ENCODE measurements at regions not wholly inside any gene's neighbourhood (a gene's known extent, or its start where the extent isn't known, plus 50 kb on each side); places are given as distances from the start of the nearest gene placed in this dataset.
"Not testable (repeated sequence)": the region's sequence is repeated elsewhere in the genome, so short reads cannot be mapped to it uniquely, and the experiment has no call there.

DNA sequence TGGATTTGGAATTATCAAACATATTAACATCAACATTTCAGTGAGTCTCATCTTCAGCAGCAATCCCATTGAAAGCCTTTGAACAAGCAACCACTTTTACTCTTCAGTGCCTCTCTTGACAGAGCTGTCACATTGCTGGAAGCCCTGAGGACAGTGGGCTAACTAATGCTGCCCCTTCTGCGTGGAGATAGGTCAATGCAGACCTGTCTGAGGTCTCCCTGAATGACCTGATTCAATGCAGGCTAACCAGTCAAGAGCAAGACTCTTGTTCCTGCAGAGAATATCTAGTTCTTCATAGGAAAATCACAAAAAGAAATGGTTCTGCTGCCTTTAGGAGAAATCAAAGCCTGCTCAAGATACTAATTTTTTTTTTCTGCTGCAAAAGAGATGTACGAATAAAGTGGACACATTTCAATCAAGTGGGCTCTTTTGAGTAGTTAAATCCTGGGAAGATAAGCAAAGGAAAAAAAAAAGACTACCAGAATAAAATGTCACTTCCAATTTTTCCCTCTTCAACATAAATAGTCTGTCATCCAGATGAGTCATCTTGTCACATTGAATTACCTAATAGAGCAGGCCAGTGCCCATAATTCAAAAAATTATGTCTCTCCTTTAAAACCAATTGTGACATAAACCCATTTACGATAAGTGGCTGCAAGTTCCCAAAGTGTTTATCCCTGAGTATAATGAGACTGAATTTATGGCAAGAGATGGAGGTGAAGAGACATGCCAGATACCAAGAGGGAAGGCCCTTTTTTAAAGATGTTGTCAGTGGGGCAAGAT is 1269.0 kb upstream of the DDX18 start:
- Histone ChIP-seq H3K4me1 (ENCODE audit: control insufficient read depth in 2 of 3, insufficient read depth in 2 of 3, low read depth in 1 of 3, low read length in 3 of 3) (no peaks in the 10 kb centered on the region), H3K9ac (ENCODE audit: low read length in 3 of 3) (no peak overlapping the region), H3K9me3 (ENCODE audit: control insufficient read depth in 2 of 3, insufficient read depth in 1 of 3, low read length in 3 of 3) (no peaks in the 10 kb centered on the region), H3K4me3 (ENCODE audit: low read length in 3 of 3) (no peak overlapping the region), H3K27me3 (ENCODE audit: control insufficient read depth, insufficient read depth, low read length) (no peaks in the 10 kb centered on the region), H3K36me3 (ENCODE audit: control insufficient read depth in 2 of 3, insufficient read depth in 3 of 3, low read length in 3 of 3) (no peaks in the 10 kb centered on the region), H3K27ac (ENCODE audit: low read depth in 2 of 2, low read length in 2 of 2) (no peak overlapping the region)
- FAIRE-seq (no peak), DNase-seq (no peak)
- TF ChIP-seq, protein P1, sequence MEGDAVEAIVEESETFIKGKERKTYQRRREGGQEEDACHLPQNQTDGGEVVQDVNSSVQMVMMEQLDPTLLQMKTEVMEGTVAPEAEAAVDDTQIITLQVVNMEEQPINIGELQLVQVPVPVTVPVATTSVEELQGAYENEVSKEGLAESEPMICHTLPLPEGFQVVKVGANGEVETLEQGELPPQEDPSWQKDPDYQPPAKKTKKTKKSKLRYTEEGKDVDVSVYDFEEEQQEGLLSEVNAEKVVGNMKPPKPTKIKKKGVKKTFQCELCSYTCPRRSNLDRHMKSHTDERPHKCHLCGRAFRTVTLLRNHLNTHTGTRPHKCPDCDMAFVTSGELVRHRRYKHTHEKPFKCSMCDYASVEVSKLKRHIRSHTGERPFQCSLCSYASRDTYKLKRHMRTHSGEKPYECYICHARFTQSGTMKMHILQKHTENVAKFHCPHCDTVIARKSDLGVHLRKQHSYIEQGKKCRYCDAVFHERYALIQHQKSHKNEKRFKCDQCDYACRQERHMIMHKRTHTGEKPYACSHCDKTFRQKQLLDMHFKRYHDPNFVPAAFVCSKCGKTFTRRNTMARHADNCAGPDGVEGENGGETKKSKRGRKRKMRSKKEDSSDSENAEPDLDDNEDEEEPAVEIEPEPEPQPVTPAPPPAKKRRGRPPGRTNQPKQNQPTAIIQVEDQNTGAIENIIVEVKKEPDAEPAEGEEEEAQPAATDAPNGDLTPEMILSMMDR (IDR thresholded peaks at IDR 0.05; ENCODE audit: borderline replicate concordance, extremely low read depth, insufficient read depth), result no peak
- intact Hi-C loops (cut with DNase I), result no loop called here

DNA sequence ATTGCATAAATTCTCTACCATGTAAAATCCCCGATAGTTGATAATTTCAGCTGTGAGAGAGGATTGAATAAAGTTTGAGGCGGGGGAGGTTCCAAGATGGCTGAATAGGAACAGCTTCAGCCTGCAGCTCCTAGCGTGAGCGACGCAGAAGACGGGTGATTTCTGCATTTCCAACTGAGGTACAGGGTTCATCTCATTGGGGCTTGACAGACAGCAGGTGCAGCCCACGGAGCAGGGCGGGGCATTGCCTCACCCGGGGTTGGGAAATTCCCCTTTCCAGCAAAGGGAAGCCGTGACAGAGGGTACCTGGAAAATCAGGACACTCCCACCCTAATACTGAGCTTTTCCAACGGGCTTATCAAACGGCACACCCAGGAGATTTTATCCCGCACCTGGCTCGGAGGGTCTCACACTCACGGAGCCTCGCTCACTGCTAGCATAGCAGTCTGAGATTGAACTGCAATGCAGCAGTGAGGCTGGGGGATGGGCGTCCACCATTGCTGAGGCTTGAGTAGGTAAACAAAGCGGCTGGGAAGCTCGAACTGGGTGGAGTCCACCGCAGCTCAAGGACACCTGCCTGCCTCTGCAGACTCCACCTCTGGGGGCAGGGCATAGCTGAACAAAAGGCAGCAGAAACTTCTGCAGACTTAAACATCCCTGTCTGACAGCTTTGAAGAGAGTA is 1261.6 kb upstream of the DDX18 start:
- H3K9ac ChIP-seq (ENCODE audit: low read length in 3 of 3); H3K27ac ChIP-seq (ENCODE audit: low read depth in 2 of 2, low read length in 2 of 2); DNase-seq; H3K36me3 ChIP-seq (ENCODE audit: control insufficient read depth in 2 of 3, insufficient read depth in 3 of 3, low read length in 3 of 3); H3K4me3 ChIP-seq (ENCODE audit: low read length in 3 of 3); H3K27me3 ChIP-seq (ENCODE audit: control insufficient read depth, insufficient read depth, low read length); H3K4me1 ChIP-seq (ENCODE audit: control insufficient read depth in 2 of 3, insufficient read depth in 2 of 3, low read depth in 1 of 3, low read length in 3 of 3); intact Hi-C loops (cut with DNase I); FAIRE-seq; H3K9me3 ChIP-seq (ENCODE audit: control insufficient read depth in 2 of 3, insufficient read depth in 1 of 3, low read length in 3 of 3): not testable (repeated sequence)

GRCh38 chr2:116580209-116580608 is 1234.3 kb upstream of the DDX18 start:
- Histone ChIP-seq H3K27ac (ENCODE audit: low read depth in 2 of 2, low read length in 2 of 2) (no peak overlapping the region), H3K27me3 (ENCODE audit: control insufficient read depth, insufficient read depth, low read length) (no peaks in the 10 kb centered on the region), H3K4me1 (ENCODE audit: control insufficient read depth in 2 of 3, insufficient read depth in 2 of 3, low read depth in 1 of 3, low read length in 3 of 3) (no peaks in the 10 kb centered on the region), H3K36me3 (ENCODE audit: control insufficient read depth in 2 of 3, insufficient read depth in 3 of 3, low read length in 3 of 3) (no peaks in the 10 kb centered on the region), H3K4me3 (ENCODE audit: low read length in 3 of 3) (no peak overlapping the region), H3K9me3 (ENCODE audit: control insufficient read depth in 2 of 3, insufficient read depth in 1 of 3, low read length in 3 of 3) (no peaks in the 10 kb centered on the region), H3K9ac (ENCODE audit: low read length in 3 of 3) (no peak overlapping the region)
- FAIRE-seq (no peak), DNase-seq (no peak)
- intact Hi-C loops (cut with DNase I), result no loop called here
- TF ChIP-seq, protein P1 (IDR thresholded peaks at IDR 0.05; ENCODE audit: borderline replicate concordance, extremely low read depth, insufficient read depth), result no peak

GRCh38 chr2:116582850-116583249 is 1231.6 kb upstream of the DDX18 start:
- H3K9ac ChIP-seq (ENCODE audit: low read length in 3 of 3), result no peak overlapping the region
- no peak overlapping the region for H3K4me3 ChIP-seq (ENCODE audit: low read length in 3 of 3)
- intact Hi-C loops (cut with DNase I), result no loop called here
- H3K27me3 ChIP-seq (ENCODE audit: control insufficient read depth, insufficient read depth, low read length), result no peaks in the 10 kb centered on the region
- TF ChIP-seq, protein P1 (IDR thresholded peaks at IDR 0.05; ENCODE audit: borderline replicate concordance, extremely low read depth, insufficient read depth), result no peak
- H3K4me1 ChIP-seq (ENCODE audit: control insufficient read depth in 2 of 3, insufficient read depth in 2 of 3, low read depth in 1 of 3, low read length in 3 of 3), result no peaks in the 10 kb centered on the region
- H3K9me3 ChIP-seq (ENCODE audit: control insufficient read depth in 2 of 3, insufficient read depth in 1 of 3, low read length in 3 of 3), result no peaks in the 10 kb centered on the region
- H3K27ac ChIP-seq (ENCODE audit: low read depth in 2 of 2, low read length in 2 of 2), result no peak overlapping the region
- H3K36me3 ChIP-seq (ENCODE audit: control insufficient read depth in 2 of 3, insufficient read depth in 3 of 3, low read length in 3 of 3), result no peaks in the 10 kb centered on the region
- no peak for FAIRE-seq
- no peak for DNase-seq

All from kidney (tissue), 13 donors.